G401.6 (cell line): ENCODE measurements at regions not wholly inside any gene's neighbourhood (a gene's known extent, or its start where the extent isn't known, plus 50 kb on each side); places are given as distances from the start of the nearest gene placed in this dataset.

ENCODE experiments used
- FAIRE-seq: peaks from 2 replicates; lab custom pipeline; 2012; peaks lifted over from hg19 to GRCh38; lab: Jason Lieb, UNC

DNA sequence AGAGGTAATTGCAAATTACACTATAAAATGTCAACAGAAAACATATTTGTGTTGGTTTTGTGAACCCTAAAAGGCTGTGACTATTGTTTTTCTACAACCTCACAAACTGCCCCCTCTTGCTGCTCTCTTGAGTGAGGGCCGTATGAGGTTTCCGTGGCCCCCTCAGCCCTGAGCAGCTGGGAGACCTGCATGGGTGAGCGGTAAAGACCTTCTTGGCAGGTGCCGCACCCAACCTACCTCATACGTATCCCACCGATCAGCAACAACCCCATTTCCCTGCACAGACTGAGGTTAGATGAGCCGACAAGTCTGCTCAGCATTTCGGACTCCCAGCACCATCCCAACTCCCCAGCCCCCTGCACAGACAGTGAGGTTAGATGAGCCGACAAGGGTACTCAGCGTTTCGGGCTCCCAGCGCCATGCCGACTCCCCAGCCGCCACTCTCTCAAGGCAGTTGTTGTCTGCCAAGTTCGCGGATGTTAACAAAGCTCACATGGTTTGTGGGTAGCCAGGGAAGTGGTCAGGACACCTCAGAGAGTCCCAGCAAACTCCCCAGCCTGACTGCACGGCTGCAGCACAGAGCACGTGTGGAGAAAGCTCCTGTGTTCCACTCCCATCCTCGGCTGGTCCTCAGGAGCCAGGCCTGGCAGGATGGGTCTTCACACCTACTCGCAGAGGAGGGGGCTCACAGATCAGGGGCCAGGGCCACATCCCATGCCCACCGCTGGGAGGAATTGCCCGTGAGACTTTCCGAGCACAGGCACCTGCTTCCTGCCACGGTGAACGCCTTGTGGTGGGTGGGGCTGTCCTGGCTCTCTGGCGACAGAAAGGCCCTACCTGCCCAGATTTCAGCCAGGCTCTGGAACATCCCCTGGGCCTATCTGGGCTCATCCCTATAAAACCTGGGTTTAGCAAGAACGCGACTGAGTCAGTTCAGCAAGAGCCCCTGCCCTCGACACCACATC lies 502.9 kb downstream of the BRD1 start:
- no peak for FAIRE-seq

DNA sequence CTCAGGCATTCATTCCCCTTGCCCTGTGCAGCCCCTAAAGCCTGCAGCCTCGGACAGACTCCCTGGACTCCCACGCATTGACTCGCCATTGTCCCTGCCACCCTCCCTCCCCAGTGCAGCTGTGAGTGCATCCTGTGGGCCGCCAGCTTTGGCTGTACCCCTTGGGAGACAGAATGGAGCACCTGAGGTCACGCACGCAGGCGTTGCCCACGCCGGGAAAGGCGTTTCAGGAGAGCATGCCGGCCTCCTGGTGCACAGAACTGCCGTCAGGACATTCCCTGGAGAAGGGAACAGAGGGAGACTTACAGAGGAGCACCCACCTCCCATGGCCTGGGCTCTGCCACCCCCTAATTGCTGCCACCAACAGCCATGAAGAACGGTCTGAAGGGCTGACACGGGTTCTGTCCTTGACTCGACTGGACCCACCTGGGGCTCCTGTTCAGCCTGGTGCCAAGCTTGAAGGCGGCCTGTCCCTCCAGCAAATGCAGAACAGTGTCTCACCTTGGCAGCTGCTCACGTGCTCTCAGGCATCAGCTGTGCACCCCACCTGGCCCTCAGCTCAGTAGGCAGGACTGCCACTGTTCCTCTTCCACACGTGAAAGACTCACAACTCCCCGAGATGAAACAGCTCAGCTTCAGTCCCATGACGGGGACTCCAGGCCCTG lies 503.8 kb downstream of the BRD1 start:
- no peak for FAIRE-seq

DNA sequence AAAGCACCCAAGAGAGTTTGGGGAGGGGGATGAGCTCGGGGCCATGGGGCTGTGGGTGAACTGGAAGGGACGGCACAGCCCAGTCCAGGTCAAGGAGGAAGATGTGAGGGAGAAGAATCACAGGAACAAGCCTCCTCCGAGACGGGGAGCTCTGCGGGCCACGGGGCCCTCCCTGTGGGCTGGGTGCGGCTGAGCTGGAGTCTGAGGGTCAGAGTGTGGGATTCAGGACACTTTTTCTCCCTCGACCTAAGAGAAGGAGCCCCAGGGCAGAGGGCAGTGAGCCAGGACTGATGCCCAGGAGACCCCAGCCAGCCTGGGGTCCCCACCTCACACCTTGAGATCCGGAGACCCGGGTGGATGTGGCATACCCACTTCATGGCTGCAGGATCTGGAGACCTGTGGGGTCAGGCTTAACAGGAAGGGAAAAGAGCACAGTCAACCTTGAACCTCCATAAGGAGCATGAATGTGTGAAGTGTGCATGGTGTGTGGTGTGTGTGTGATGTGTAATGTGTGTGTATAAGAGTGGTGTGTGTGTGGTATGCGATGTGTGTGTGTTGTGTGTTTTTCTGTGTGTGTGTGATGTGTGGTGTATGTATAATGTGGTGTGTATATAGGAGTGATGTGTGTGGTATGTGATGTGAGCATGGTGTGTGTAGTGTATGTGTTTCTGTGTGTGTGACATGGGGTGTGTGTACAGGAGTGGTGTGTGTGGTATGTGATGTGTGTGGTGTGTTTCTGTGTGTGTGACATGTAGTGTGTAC lies 504.6 kb downstream of the BRD1 start:
- no peak for FAIRE-seq

DNA sequence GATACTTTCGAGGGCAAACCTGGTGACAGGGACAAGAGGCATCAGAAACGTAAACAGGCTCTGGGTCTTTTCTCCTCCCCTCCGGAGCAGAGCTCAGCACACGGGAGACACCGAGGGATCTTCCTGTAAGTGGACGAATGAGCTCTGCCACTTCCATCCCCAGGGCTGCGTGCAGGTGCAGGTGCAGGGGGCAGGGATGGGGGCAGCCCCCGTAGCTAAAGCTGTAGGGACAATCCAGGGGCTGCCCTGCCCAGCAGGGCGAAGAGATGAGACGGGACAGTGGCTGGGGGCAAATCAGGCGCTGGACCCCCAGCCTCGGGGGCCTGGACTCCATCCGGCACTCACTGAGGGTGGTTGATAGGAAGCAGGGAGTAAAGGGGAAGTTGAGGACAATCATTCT lies 505.4 kb downstream of the BRD1 start:
- FAIRE-seq = no peak

DNA sequence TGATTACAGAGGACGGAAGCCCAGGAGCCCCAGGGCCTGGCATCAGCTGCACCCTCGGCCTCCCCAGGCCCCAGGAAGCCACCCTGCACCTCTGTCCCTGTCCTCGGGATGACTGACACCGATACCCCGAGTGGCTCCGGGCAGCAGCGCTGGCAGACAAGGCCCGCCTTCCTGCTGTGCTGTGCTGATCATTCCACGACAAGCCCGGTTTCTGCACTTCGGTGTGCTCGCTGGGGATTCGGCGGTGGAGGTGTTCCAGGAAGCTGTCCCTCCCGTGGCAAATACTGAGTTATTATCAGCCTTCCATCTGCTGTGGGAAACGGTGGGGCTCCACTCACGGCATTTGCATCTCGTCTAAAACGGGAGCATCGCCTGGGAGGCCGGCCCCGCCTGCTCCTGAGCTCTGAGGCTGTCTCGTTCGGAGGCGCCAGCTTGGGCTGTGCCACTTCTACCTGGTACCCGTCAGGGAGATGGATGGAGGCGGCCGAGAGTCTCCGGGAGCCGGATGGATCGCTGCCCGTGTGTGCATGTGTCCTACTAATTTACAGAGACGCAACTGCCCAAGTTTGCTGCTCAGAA lies 506.1 kb downstream of the BRD1 start:
- FAIRE-seq = no peak

DNA sequence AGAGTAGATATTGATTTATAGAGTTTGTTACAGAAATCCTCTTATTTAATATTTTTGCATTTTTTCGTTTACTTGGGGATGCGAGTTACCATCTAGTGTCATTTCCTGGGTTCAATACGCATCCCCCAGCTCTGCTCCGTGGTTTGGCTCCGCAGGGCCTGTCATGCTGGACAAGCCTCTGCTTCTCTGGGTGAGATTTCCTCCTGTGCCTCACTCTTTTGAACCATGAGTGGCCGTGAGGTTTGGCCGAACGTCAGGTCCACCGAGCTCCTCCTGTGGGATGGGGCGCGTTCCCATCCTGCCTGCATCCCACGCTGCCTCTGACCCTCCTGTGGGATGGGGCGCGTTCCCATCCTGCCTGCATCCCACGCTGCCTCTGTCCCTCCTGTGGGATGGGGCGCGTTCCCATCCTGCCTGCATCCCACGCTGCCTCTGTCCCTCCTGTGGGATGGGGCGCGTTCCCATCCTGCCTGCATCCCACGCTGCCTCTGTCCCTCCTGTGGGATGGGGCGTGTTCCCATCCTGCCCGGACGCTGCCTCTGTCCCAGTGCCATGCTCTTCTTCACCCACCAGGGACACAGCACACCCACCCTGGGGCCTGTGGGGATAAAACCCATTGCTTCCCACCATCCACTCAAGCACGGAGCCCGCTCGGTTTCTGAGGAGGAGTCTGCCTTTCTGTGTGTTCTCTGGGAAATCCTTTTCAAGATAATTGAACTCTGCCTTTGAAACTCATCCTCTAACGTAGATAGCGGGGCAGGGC lies 506.8 kb downstream of the BRD1 start:
- no peak for FAIRE-seq

DNA sequence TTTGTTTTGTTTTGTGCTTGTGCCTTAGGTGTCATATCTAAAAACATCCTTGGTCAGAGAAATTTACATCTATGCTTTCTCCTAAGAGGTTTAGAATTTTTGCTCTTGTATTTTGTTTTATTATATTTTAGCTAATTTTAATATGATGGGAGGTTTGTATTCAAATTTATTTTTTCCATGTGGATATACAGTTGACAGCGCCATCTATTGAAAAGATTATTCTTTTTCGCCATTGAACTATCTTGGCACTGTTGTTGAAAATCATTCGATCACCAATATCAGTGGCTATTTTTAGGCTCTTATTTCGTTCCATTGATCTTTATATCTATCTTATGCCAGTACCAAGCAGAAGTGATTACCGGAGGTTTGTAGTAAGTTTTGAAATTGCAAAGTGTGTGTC lies 510.3 kb downstream of the BRD1 start:
- peak; percentile 93 for FAIRE-seq

DNA sequence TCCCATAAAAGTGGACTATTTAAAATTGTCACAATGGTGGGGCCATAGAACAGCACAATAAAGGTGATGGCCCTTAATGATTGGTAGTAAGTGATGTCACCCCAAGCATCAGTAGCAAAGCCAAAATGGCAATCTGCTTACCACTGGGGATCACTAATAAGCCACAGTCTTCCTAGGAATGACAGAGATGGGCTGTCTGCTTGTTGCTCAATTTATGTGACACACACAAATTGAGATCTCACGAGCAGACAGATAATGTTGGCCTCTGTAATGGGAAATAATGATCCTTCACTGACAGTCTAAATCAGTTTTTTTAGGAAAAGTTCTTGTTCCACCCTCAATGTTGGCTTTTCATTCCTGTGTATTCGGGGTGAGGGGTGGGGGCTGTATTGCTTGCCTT lies 515.1 kb downstream of the BRD1 start:
- no peak for FAIRE-seq

DNA sequence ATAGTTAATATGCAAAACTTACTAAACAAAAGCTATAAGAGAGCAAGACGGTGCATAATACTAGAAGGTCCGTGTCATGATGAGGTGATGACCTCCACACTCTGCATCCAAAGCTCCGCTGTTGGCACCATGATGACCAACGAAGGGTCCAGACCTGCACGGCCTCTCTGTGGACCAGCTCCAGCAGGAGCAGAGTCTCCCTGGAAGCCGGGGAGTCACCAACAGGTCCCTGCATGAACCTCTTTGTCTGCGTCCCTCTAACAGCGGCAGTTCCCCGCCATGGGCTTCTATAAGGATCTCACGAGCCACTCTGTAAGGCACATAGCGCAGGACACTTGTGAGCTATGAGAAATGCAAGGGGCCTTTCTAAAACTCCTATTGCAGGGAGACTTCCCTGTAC lies 517.3 kb downstream of the BRD1 start:
- no peak for FAIRE-seq

DNA sequence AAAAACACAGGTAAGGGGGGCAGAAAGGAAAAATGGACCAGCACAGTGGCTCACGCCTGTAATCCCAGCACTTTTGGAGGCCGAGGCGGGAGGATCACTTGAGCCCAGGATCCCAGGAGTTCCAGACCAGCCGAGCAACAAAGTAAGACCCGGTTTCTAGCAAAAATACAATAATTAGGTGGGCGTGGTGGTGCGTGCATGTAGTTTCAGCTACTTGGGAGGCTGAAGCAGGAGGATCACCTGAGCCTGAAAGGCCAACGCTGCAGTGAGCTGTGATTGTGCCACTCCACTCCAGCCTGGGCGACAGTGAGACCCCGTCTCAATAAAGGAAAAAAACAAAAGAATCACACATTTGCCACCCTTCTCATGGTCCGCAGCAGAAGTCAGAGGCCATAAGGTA lies 519.4 kb downstream of the BRD1 start:
- FAIRE-seq = no peak

DNA sequence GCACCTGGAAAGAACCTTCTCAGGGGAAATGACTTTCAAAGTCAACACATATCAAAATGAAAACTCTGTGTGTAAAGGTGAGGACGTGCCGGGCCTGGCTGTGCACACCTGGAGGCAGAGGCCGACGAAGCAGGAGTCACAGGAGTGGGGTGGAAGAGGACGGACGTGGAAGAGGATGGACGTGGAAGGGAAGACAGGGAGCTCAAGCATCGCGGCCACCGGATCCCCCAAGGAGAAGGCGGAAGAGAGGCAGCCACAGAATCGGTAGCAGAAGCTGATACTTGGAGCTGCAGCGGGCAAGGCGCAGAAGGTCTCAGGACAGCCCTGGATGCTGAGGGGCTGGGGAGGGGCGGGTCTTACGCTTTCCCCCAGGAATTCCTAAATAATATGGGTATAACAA lies 519.8 kb downstream of the BRD1 start:
- no peak for FAIRE-seq

DNA sequence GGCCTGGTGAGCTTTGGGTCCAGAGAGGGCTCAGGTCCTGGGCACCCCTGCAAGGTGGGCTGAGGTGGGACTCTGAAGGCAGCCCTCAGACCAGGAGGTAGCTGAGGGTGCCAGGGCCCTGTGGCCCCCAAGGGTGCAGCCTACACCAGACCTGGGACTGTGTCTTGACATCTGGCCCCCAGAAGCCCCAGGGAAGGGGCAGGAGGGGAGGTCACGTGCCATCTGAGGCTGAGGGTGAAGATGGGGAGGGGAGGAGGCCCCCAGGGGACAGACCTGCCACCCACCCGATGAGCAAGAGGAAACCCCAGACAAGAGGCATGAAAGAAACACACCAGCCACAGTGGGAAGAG lies 520.2 kb downstream of the BRD1 start:
- FAIRE-seq = no peak

DNA sequence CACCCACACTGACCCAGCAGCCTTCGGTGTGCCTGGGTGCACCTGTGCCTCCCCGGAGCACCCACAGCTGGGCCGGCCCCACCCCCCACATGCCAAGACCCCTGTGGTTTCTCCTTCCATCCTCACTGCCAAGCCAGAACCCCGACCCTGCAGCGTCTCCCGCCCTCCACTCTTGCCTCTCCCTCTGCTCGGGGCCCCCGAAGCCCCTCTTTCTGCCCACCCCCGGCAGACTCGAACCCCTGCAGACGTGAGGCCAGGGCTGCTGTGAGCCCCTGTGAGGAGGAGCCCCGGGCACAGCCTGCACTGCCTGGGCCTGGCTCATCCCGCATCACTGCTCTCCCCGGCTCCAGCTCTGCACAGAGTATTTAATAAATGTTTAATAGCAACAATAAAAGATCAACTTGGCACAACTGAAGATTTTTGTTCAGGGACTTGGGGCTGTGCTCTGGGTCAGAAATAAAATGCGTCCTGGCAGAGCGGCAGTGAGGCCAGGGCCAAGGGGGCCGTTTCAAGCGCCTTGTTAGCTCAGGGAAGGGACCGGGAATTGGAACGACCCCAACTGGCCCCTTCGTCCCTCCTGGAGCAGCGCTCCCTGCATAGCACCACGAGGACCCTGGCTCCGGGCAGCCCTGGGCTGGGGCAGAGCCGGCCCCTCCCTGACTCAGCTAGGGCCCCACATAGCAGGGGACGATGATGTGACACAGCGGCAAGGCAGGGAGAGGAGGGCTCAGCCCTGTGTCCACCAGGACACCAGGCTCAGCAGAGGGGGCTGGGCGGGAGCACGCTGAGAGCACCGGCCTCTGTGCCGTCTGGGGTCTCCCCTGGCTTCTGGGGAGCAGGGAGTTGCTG lies 520.8 kb downstream of the BRD1 start:
- FAIRE-seq = no peak

DNA sequence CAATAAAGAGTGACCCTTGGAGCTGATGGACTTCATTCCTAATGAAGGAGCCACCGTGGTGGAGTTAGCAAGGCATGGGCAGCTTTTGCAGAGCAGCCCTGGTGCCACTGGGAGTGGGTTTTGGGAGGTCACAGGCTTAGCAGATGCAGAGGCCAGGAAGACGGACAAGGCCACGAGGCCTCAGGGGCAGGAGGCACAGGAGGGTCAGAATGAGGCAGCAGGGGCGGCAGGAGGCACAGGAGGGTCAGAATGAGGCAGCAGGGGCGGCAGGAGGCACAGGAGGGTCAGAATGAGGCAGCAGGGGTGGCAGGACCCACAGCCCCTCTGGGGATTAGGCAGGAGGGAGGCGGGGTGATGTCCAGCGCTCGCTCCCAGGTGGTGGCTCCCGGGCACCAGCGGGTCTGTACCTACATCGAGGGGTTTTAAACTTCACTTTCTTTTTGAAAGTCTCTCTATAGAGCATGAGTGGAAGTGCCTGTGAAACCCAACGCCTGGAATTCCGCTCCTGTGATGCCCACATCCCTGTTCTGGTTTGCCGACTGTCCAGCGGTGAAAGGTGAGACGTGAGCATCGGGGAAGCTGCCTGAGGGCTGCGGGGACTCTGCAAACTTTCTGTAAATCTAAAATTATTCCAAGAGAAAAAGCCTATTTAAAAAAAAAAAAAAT lies 521.6 kb downstream of the BRD1 start:
- no peak for FAIRE-seq

DNA sequence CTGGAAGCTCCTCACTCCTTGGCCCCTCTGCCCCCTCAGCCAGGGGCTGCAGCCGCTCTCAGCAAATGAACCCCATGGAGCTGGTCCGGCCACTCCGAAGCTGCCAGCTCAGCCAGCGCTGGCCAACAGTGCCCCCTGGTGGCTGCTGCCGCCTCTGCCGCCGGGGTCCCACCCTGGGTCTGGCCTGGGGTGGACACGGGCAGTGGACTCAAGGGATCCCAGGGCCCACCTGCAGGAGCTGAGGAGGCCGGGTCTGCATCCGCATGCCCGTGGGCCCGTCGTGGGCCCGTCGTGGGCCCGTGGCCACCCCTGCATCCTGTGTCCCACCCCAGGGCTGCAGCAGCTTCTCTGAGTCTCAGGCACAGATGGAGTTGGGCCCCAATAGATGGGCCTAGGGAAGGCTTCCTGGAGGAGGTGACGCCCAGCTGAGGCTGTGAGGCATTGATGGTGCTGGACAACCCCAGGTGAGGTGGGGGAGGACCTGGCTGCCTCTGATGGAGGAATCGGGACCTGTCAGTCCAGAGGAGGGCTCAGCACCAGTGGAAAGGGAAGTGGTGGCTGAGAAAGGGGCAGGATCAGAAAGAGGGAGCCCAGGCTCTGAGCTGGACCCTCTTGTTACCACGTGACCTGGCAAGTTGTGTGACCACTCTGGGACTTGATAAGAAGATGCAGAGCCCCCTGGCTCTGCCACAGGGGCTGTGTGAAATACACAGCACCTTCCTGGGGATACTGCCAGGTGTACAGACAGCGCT lies 522.3 kb downstream of the BRD1 start:
- FAIRE-seq = no peak

DNA sequence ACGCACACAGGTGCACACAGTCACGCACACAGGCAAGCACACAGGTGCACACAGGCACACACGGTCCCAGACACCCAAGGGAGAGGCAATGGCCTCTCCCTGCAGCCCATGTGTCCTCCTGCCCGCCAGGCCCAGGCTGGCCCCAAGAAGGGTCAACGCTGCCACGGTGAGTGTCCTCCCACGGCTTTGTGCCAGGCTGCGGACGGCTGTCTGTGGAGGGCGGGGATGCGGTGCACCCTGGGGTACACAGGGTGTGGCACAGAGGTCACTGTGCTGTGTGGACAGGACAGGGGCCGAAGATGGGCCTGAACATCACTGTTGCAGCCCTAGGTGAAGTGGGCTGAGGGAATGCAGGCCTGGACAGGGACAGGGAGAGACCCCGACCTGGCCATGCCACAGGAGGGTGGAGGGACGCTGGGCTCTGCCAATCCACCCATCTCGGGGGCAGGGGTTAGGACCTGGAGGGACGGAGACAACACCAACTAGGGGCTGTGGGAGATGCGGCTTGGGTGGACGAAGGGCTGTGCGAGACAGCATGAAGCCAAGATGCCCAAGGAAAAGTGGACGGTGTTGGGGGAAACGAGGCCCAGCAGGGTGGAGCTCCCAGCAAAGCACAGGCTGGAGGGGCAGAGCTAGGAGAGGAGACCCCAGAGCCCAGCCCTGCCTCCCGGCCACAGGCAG lies 523.8 kb downstream of the BRD1 start:
- no peak for FAIRE-seq

DNA sequence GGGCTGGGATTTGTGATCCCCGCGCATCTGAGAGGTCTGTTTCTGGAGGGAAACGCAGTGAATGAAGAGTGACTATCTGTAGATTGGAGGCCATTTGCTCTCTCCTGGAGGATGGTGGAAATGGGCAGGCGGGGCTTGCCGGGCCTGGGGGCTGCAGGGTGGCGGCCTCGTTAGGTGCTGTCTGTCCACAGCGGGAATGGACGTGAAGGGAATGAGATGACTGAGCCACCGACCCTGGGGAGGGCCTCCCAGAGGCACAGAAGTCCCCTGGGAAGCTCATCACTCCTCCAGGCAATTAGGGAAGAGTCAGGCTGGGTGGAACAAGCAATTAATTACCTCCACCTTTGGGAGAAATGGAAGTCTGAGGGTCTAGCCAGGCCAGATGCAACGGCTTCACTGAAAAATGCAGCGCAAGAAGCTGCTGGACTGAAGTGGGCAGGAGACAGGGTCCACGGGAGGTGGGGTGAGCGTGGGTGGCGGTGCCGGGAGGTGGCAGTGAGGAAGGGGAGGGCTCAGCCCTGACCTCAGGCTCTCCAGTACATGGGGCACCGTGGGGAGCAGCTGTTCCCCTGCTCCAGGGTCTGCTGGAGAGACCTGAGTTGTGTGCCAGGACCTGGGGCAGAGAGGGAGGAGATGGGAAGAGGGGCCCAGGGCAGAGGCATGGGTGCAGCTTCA lies 524.5 kb downstream of the BRD1 start:
- no peak for FAIRE-seq

DNA sequence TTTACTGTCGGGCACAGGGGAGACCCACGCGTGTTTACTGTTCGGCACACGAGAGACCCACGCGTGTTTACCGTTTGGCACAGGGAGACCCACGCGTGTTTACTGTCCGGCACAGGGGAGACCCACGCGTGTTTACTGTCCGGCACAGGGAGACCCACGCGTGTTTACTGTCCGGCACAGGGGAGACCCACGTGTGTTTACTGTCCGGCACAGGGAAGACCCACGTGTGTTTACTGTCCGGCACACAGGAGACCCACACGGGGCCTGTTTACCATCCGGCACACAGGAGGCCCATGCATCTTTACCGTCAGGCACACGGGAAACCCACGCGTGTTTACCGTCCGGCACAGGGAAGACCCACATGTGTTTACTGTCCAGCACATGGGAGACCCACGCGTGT lies 525.1 kb downstream of the BRD1 start:
- FAIRE-seq = no peak

DNA sequence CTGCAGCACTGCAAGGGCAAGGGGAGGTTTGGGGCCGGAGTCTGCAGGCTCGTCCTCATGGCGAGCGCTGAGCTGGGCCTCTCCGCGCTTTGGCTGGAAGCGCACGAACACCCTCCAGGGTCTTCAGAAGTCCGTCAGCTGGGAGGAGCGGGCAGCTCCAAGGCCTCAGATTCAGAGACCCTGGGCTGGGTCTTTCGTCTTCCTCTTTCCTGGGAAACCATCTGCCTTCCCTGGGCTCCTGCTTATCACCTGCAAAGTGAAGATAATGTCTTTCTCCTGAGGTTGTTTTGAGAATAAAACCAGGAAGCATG lies 525.6 kb downstream of the BRD1 start:
- no peak for FAIRE-seq
